ENCODE measurements at regions not wholly inside any gene's neighbourhood (a gene's known extent, or its start where the extent isn't known, plus 50 kb on each side); places are given as distances from the start of the nearest gene placed in this dataset.

GRCh38 chr6:67285770-67286495 is 1349.1 kb upstream of the ADGRB3 start:
- no peaks in the 10 kb centered on the region for H3K36me3 ChIP-seq (ENCODE audit: control insufficient read depth in 2 of 2, insufficient read depth in 1 of 2, low read length in 2 of 2)
- H3K27ac ChIP-seq (ENCODE audit: extremely low read depth, low read depth, low read length), result no peak overlapping the region
- CTCF ChIA-PET, result no interaction called here
- no peaks in the 10 kb centered on the region for H3K4me1 ChIP-seq (ENCODE audit: control insufficient read depth, insufficient read depth, low read length)
- H3K9me3 ChIP-seq (ENCODE audit: control insufficient read depth, insufficient read depth, low read depth, low read length), result no peaks in the 10 kb centered on the region
- POLR2A ChIA-PET, result no interaction called here
- H3K4me3 ChIP-seq (ENCODE audit: low read depth, low read length), result no peak overlapping the region
- no peak for TF ChIP-seq CTCF (tag by site-specific recombination; IDR thresholded peaks at IDR 0.05)

GRCh38 chr6:67277312-67277711 is 1357.8 kb upstream of the ADGRB3 start:
- CTCF ChIA-PET, result no interaction called here
- no peak overlapping the region for H3K27ac ChIP-seq (ENCODE audit: extremely low read depth, low read depth, low read length)
- POLR2A ChIA-PET, result no interaction called here
- no peak overlapping the region for H3K4me3 ChIP-seq (ENCODE audit: low read depth, low read length)
- H3K36me3 ChIP-seq (ENCODE audit: control insufficient read depth in 2 of 2, insufficient read depth in 1 of 2, low read length in 2 of 2), result no peaks in the 10 kb centered on the region
- TF ChIP-seq ZBTB11 (tag by site-specific recombination; conservative IDR thresholded peaks at IDR 0.05; ENCODE audit: low read depth), result no peak
- no peak for TF ChIP-seq ZNF830 (tag by site-specific recombination; IDR thresholded peaks at IDR 0.05; ENCODE audit: low read depth)
- TF ChIP-seq ZNF544 (tag by site-specific recombination; IDR thresholded peaks at IDR 0.05), result no peak
- no peak for TF ChIP-seq TCF7L2 (IDR thresholded peaks at IDR 0.05; ENCODE audit: borderline replicate concordance, low read depth, low read length)
- TF ChIP-seq INSM2 (tag by site-specific recombination; IDR thresholded peaks at IDR 0.05), result no peak
- TF ChIP-seq ZNF560 (tag by site-specific recombination; IDR thresholded peaks at IDR 0.05; ENCODE audit: borderline replicate concordance), result no peak
- TF ChIP-seq ZNF658 (tag by site-specific recombination; IDR thresholded peaks at IDR 0.05), result no peak
- no peak for TF ChIP-seq GLIS1 (tag by site-specific recombination; IDR thresholded peaks at IDR 0.05)
- TF ChIP-seq PRDM6 (tag by site-specific recombination; IDR thresholded peaks at IDR 0.05), result no peak
- TF ChIP-seq ZSCAN5A (tag by site-specific recombination; IDR thresholded peaks at IDR 0.05), result no peak
- no peak for TF ChIP-seq ZNF776 (tag by site-specific recombination; IDR thresholded peaks at IDR 0.05; ENCODE audit: borderline replicate concordance)
- TF ChIP-seq ZNF335 (tag by site-specific recombination; conservative IDR thresholded peaks at IDR 0.05), result no peak
- no peak for TF ChIP-seq ZNF596 (tag by site-specific recombination; IDR thresholded peaks at IDR 0.05)
- TF ChIP-seq ZNF280C (tag by site-specific recombination; IDR thresholded peaks at IDR 0.05), result no peak
- H3K9me3 ChIP-seq (ENCODE audit: control insufficient read depth, insufficient read depth, low read depth, low read length), result no peaks in the 10 kb centered on the region
- H3K4me1 ChIP-seq (ENCODE audit: control insufficient read depth, insufficient read depth, low read length), result no peaks in the 10 kb centered on the region

Data from HEK293 (cell line).